Neural progenitor cell (in vitro differentiated cells): ENCODE measurements at regions not wholly inside any gene's neighbourhood (a gene's known extent, or its start where the extent isn't known, plus 50 kb on each side); places are given as distances from the start of the nearest gene placed in this dataset.

Experiments used
- EZH2 ChIP-seq: fragments of 200-600 bp; sonication (generic); IDR thresholded peaks from 2 replicates; pipeline ENCODE4 v1.6.1; 2017; ENCODE audit warnings: antibody characterized with exemption, mild to moderate bottlenecking, moderate library complexity
- TF ChIP-seq, protein P1 (sequence below): fragments of 200-600 bp; sonication (generic); IDR thresholded peaks from 2 replicates; pipeline ENCODE4 v1.5.1; 2017; ENCODE audit warnings: antibody characterized with exemption, mild to moderate bottlenecking

DNA sequence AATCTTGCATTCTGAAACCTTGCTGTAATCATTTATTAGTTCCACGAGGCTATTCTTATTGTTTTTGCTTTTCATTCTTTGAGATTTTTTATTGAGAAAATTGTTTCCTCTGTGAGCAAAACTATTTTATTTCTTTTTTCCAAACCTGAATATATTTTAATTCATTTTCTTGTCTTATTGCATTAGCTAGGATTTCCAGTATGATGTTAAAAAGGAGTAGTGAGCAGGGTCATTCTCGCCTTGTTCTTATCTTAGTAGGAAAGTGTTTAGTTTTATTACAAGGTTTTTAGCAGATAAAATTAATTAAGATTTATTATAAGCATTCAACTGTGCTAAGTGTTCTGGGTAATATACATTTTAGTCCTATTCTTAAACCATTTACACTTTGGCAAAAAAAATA, 214.6 kb upstream of the KLF6 start:
- TF ChIP-seq, protein P1, sequence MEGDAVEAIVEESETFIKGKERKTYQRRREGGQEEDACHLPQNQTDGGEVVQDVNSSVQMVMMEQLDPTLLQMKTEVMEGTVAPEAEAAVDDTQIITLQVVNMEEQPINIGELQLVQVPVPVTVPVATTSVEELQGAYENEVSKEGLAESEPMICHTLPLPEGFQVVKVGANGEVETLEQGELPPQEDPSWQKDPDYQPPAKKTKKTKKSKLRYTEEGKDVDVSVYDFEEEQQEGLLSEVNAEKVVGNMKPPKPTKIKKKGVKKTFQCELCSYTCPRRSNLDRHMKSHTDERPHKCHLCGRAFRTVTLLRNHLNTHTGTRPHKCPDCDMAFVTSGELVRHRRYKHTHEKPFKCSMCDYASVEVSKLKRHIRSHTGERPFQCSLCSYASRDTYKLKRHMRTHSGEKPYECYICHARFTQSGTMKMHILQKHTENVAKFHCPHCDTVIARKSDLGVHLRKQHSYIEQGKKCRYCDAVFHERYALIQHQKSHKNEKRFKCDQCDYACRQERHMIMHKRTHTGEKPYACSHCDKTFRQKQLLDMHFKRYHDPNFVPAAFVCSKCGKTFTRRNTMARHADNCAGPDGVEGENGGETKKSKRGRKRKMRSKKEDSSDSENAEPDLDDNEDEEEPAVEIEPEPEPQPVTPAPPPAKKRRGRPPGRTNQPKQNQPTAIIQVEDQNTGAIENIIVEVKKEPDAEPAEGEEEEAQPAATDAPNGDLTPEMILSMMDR: no peak
- TF ChIP-seq EZH2: no peak
